NOMO-1 treated with DMSO at 0.1 percent for 48 hours (cell line): ENCODE measurements at regions not wholly inside any gene's neighbourhood (a gene's known extent, or its start where the extent isn't known, plus 50 kb on each side); places are given as distances from the start of the nearest gene placed in this dataset.

ENCODE experiments used
- DNase-seq: peaks from one replicate; lab custom pipeline; 2025; ENCODE audit not compliant: unreplicated experiment; lab: John Stamatoyannopoulos, UW

DNA sequence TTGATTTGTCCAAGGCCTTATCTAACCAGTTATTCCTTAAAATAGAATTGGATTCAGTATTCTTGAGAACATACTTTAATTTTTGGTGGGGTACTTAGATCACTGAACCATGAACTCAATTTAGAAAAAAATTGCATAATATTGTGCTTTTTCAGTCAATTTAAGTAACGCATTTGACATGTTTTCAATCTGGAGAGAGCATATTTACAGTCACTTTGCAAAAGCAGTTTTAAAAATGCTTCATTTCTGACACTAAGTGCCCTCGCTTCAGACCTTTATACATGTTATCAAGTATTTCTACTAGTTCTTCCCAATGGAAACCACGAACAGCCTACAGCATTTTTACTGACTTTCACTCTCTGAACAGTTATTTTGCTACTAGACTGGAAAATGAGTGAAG lies 257.1 kb upstream of the NDST4 start:
- DNase-seq: no peak

- no peak for DNase-seq
Observed at GRCh38 chr4:115370012-115370411, 256.6 kb upstream of the NDST4 start.

DNA sequence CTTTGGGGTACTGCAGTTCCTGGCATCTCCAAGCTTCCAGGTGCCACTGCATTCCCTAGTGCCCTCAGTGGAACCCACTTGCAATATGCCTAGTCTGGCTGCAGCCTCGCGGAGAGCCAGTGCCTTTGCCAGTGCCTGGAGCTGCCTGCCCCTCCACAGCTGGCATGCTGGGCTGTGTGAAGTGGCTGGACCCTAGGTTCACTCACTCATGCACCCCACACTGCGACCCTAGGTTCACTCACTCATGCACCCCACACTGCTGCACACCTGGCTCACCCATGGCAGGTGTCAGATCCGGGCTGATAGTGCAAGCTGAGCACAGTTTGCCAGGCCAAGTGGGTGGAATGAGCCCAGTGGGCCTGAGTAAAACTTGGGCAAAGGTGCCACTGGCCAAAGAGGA lies 253.0 kb upstream of the NDST4 start:
- DNase-seq: no peak

DNA sequence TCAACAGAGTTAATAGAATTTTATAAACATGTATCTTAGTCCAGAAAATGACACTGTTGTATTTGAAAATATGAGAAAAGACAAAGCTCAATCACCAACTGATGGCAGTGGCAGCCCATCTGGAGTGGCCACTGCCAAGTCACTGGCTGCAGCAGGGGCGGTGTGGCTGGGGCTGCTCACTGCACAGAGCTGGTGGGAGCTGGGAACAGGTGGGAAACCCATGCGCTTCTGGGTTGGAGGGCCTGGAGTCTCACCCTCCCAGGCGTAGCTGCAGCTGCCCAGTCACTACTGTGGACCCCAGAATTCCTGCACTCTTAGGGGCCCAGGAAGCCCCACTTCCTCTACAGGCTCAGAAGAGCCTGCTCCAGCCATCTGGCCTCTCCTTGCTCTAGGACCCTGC lies 251.8 kb upstream of the NDST4 start:
- no peak for DNase-seq

DNA sequence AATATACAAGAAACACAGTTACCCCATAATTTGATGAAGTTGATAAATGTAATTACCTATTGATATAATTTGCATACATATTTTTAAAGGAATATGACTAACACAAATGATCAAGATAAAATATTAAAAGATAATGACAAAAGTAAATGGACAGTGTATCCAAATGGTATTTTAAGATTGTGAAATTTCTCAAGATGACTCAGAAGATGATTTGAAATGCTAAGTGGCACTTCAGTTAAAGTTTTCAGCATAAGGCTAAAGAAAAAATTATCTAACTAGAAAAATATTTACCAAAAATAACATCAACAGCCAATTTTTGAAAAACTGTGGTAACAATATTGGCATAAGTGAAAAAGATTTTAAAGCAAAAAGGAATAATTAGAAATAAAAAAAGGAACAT lies 248.4 kb upstream of the NDST4 start:
- no peak for DNase-seq

DNA sequence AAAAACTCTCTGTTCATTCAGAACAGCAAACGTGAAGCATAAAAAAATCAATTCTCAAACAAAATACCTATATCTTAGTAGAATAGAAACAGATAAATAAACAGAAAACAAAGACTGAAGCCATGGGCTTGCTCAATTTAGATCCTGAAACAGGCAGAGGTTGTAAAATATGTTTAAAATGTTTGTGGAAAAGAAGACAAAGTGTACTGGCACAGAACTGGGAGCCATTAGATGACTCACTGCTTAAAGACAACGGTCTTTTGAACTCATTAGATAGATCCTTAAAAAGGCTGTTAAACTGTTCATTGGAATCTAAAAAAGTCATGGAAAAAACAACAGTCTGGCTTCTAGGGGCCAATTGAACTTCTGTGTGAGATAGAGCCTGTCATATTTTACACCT lies 247.0 kb upstream of the NDST4 start:
- no peak for DNase-seq

- no peak for DNase-seq
Observed at GRCh38 chr4:115357776-115358175, 244.4 kb upstream of the NDST4 start.

GRCh38 chr4:115356176-115356575 lies 242.8 kb upstream of the NDST4 start:
- DNase-seq: no peak

DNA sequence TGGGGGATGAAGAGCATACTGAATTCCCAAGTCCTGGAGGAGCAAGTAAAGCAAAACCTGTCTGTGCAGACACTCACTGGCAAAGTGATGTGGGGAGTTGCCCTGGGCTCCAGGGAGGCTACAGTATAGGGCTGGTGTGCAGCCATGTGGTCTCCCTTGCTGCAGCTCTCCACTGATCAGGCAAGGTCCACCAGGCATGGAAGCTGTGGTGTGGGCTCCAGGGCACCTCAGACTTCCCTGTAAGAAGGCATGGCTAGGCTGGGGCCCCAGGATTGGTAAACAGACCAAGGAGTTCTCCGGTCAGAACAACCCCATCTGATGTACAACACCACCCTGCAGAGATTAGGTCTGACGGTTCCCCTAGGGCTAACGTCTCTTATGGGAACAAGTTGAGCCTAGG lies 241.9 kb upstream of the NDST4 start:
- DNase-seq: no peak

DNA sequence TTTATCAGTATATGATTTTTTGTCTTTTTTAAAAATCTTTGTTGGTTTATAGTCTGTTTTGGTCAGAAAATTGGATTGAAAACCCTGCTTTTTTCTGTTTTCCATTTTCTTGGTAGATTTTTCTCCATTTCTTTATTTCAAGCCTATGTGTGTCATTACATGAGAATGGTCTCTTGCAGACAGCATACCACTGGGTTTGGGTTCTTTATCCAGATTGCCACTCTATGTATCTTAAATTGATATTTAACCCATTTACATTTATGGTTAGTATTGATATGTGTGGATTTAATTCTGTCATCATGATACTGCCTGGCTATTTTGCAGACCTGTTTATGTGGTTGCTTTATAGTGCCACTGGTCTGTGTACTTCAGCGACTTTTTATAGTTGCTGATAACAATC lies 239.9 kb upstream of the NDST4 start:
- no peak for DNase-seq

DNA sequence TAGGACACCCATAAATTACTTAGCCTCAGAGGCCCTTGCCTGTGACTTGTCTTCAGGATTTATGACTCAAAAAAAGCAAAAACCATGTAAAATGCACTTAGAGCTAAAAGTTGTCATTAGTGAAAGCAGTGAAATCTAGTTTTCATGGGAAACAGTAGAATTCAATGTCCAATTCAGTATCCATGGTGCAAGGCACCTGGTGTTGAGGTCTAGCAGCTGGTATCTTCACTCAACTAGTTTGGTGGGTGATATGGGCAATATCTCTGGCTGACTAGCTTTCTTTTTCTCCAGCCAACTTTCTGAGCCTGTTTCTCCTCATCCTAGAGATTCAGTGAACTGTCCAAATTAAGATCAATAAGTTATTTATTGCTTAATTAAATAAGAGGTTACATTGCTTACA lies 229.8 kb upstream of the NDST4 start:
- no peak for DNase-seq

DNA sequence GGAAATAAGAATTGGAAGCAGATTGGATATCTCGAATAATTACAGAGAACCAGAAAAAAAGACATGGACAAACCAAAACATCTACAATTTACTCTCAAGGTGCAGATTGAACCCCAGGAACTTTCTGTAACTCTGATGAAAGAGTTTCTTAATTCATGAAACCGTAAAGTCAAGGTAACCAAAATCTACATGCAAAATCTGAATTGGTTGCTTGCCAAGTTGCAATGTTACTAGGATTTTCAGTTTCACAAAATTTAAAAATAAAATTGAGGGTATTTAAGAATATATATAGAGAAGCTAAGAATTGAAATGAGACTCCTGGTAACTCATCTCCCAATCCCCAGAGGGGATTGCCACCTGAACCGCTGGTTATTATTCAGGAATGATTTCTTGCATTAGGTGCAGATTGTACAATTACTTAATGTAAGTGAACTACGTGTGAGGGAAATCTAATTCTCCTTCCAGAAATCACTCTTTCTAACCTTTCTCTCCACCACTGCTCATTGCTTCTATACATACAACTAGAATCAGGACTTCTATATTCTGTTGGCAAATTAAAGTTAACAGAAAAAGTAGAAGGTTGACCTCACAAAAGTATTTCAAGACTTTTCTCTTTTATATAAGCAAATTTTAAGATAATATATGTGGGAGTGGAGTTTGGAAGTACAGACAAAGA lies 221.5 kb upstream of the NDST4 start:
- DNase-seq: no peak

DNA sequence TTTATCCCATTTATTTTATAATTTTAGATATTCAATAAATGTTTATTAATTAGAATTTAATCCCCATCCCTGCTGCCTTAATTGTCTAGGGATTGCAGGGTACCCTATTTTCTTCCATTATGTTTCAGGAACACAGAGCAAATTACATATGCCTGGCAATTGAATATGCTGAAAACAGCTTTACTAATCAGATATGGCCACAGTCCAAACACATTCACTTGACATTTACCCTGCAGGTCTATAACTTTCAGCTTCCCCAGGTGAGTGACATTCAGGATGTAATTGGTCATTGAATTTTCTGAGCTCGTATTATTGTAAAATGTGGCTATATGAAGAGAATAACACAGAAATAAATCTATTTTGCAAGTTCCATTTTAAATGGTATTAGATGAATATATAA lies 218.7 kb upstream of the NDST4 start:
- DNase-seq: no peak

GRCh38 chr4:115331241-115331640 lies 217.8 kb upstream of the NDST4 start:
- DNase-seq: no peak

- DNase-seq: no peak
Observed at GRCh38 chr4:115325836-115326235, 212.4 kb upstream of the NDST4 start.

GRCh38 chr4:115323106-115323707 lies 209.8 kb upstream of the NDST4 start:
- no peak for DNase-seq

GRCh38 chr4:115315182-115315581 lies 201.8 kb upstream of the NDST4 start:
- DNase-seq: no peak

DNA sequence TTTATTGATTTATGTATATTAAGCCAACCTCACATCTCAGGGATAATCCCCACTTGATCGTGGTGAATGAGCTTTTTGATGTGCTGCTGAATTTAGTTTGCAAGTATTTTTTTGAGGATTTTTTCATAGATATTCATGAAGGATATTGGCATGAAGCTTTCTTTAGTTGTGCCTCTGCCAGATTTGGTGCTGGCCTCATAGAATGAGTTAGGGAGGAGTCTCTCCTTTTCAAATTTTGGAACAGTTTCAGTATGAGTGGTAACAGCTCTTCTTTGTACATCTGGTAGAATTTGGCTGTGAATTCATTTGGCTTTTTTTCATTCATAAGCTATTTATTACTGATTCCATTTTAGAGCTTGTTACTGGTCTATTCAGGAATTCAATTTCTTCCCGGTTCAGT lies 197.2 kb upstream of the NDST4 start:
- no peak for DNase-seq

GRCh38 chr4:115294717-115295116 lies 181.3 kb upstream of the NDST4 start:
- no peak for DNase-seq

DNA sequence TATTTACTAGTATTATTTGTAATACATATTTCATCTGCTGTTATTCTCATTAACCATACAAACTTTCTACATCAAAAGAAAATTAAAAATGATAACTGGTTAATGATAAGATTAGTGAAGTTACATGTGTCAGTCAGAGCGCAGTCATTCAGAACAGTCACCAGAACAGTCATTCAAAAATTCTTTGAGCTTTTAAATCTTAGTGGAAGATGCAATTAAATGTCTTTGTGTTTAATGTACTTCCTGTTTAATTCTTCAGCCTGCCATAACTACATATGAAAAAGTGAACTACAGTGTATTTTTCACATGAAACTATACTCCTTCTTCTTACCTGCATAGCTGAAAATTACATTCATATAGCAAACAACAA lies 179.7 kb upstream of the NDST4 start:
- peak; percentile 22 for DNase-seq

GRCh38 chr4:115292320-115293092 lies 179.1 kb upstream of the NDST4 start:
- peak; percentile 44 for DNase-seq

DNA sequence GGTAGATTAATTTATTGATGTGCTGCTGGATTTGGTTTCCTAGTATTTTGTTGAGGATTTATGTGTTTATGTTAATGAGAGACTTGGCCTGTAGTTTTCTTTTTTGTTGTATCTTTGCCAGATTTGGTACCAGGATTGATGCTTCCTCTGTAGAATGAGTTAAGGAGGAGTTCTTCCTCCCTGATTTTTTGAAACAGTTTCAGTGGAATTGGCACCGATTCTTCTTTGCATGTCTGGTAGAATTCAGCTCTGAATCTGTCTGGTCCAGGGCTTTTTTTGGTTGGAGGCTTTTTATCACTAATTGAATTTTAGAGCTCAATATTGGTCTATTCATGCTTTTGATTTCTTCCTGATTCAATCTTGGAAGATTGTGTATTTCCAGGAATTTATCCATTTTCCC lies 174.0 kb upstream of the NDST4 start:
- no peak for DNase-seq
